Lower leg skin (tissue), 4 donors: ENCODE measurements at regions not wholly inside any gene's neighbourhood (a gene's known extent, or its start where the extent isn't known, plus 50 kb on each side); places are given as distances from the start of the nearest gene placed in this dataset.

Source experiments
- DNase-seq, 2 donors: peaks; one replicate each; pipeline ENCODE4 v3.0.0-alpha.2; 2019; ENCODE audit warnings: low spot score in 2 of 2
- H3K4me3 ChIP-seq: fragments of 200-600 bp; sonication (generic); 2 replicates; pipeline ENCODE4 v1.5.1; 2017; ENCODE audit warnings: mild to moderate bottlenecking, low read depth; ENCODE audit not compliant: poor library complexity, severe bottlenecking
- POLR2A ChIP-seq, 2 donors: fragments of 450-650 bp; IDR thresholded peaks; one replicate each; pipeline ENCODE4 v1.6.1; 2016 to 2017; ENCODE audit warnings: antibody characterized with exemption in 2 of 2, mild to moderate bottlenecking in 1 of 2, moderate library complexity in 1 of 2
- WGBS, 2 donors: methylation state at CpG; one replicate each; pipeline ENCODE4 v1.1.5; 2018; 5-methylcytosine and 5-hydroxymethylcytosine counted together
- intact Hi-C: fragments of 100-400 bp; cut with DNase I; formaldehyde crosslinking; loops from one replicate; pipeline ENCODE4 v1.15.0; 2023; ENCODE audit warnings: low total_unique reads
- TF ChIP-seq, protein P1 (sequence below), 3 donors: fragments of 450-650 bp; IDR thresholded peaks; one replicate each; pipeline ENCODE4 v1.5.1; 2016; ENCODE audit warnings: antibody characterized with exemption in 3 of 3, mild to moderate bottlenecking in 3 of 3, moderate library complexity in 2 of 3

DNA sequence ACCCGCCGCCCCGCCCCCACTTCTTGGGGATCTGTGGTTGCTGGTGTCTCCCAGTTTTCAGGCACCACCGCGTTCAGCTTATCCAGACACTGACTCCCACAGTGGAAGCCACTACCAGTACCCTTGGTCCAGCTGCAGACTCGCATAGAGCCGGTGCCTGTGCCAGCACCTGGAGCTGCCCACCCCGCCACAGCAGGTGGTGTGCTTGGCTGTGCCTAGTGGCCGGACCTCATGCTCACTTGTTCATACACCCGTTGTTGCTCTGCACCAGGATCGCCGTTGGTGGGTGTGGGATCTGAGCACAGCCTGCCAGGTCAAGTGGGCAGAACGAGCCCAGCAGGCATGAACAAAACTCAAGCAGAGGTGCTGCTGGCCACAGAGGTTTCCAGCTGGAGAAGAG, 673.2 kb downstream of the RERGL start:
- WGBS, 2 donors = 93 to 94% methylated on average over 13 of the region's 13 CpGs
- TF ChIP-seq POLR2A (IDR thresholded peaks at IDR 0.05) = no peak
- TF ChIP-seq, protein P1, sequence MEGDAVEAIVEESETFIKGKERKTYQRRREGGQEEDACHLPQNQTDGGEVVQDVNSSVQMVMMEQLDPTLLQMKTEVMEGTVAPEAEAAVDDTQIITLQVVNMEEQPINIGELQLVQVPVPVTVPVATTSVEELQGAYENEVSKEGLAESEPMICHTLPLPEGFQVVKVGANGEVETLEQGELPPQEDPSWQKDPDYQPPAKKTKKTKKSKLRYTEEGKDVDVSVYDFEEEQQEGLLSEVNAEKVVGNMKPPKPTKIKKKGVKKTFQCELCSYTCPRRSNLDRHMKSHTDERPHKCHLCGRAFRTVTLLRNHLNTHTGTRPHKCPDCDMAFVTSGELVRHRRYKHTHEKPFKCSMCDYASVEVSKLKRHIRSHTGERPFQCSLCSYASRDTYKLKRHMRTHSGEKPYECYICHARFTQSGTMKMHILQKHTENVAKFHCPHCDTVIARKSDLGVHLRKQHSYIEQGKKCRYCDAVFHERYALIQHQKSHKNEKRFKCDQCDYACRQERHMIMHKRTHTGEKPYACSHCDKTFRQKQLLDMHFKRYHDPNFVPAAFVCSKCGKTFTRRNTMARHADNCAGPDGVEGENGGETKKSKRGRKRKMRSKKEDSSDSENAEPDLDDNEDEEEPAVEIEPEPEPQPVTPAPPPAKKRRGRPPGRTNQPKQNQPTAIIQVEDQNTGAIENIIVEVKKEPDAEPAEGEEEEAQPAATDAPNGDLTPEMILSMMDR (IDR thresholded peaks at IDR 0.05) = no peak
- no peak overlapping the region for H3K4me3 ChIP-seq
- no peak for DNase-seq
- intact Hi-C loops = no loop called here

DNA sequence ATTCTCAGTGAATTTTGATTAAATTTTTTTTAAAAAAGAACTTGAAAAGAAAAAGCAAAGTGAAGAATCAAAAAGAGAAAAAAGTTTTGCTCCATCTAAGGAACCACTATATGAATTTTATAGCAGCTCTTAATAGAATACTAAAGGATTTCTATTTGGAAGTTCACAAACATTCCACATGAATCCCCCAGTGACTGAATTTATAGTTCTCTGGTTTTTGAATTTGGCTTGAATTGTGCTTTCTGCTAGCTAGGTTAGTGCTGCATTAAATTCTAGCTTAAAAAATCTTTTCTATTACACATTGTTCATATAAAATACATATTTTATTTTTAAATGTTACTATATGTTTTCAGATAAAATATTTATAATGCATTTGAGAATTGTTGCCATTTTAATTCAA, 675.4 kb downstream of the RERGL start:
- intact Hi-C loops = no loop called here
- DNase-seq = no peak
- H3K4me3 ChIP-seq = no peak overlapping the region
- TF ChIP-seq POLR2A (IDR thresholded peaks at IDR 0.05) = no peak
- TF ChIP-seq, protein P1 (IDR thresholded peaks at IDR 0.05) = no peak

DNA sequence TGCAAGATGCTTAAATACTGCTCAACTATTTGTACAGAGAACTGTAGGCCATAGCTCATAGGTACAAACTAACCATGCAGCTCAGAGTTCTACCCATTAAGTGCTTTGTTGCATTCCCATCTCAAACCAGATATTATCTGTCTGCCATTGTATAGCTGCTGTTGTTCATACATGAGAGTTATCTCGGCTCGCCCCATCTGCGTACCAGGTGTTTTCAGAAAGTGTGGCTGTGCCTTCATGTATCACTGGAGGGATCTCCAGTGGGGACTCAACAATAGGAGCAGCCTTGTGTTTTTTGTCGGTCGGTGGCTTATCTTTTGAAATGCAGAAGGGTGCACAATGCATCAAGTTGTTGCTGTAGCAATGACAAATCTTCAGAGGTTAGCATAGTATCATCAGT, 678.3 kb downstream of the RERGL start:
- TF ChIP-seq, protein P1 (IDR thresholded peaks at IDR 0.05) = no peak
- TF ChIP-seq POLR2A (IDR thresholded peaks at IDR 0.05) = no peak
- intact Hi-C loops = no loop called here
- DNase-seq = no peak
- H3K4me3 ChIP-seq = no peak overlapping the region
- WGBS, 2 donors = 81 to 84% methylated on average over 5 of the region's 5 CpGs

DNA sequence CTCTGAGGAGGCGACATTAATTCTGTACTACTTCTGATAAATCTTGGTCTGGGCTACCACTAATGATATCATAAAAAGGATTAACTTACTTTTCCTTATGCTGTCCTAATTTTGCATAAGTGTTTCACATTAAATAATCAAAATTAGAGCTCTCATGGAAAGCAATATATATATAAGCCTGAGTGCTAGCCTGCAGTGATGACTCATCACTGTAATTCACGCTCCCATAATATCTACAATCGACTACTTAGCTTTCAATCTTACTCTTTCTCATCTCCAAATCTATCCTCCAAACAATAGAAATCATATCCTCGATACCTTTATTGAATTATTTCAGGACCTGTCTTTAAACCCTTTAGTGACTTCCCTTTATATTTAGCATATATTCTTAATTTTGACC, 701.3 kb downstream of the RERGL start:
- no peak for TF ChIP-seq POLR2A (IDR thresholded peaks at IDR 0.05)
- TF ChIP-seq, protein P1 (IDR thresholded peaks at IDR 0.05) = no peak
- intact Hi-C loops = no loop called here
- 83 to 86% methylated on average over 4 of the region's 4 CpGs for WGBS, 2 donors
- H3K4me3 ChIP-seq = no peak overlapping the region
- no peak for DNase-seq

DNA sequence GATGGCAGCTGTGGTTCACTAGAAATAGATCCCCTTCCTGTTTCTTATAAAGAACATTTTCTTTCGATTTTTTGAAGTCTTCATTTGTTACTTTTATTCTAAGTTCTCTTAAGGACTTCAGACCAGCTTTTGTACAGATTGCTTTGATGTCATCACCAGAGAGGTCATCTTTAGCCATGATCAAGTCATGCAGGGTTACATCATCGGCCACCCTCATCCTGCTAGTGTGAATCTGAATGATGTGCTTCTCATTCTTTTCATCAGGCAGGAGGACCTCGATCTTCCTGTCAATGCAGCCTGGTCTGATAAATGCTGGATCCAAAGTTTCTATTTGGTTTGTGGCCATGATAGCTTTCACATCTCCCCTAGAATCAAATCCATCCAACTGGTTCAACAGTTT, 706.7 kb downstream of the RERGL start:
- intact Hi-C loops = no loop called here
- DNase-seq = no peak
- TF ChIP-seq POLR2A (IDR thresholded peaks at IDR 0.05) = no peak
- TF ChIP-seq, protein P1 (IDR thresholded peaks at IDR 0.05) = no peak
- H3K4me3 ChIP-seq = no peak overlapping the region
- 74 to 78% methylated on average over 3 of the region's 3 CpGs for WGBS, 2 donors

DNA sequence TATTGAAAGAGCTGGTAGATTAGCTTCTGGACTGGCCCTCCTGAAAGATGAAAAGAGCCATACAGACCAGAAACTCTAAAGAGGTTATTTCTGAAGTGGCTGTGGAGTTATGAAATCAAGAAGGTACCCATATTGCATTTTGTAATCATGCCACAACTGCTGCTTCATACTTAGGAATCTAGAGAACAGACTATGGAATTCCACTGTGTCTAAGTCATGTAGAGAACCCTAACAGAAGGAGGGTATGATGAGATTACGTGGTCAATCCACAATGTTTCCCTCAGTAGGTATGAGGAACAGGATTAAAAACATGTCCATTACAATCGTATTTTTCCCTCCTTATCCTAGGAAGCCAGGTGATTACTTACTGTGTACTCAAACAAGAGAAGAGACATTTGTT, 708.8 kb downstream of the RERGL start:
- intact Hi-C loops = no loop called here
- no peak overlapping the region for H3K4me3 ChIP-seq
- DNase-seq = no peak
- 64 to 87% methylated on average over 2 of the region's 2 CpGs for WGBS, 2 donors
- TF ChIP-seq, protein P1 (IDR thresholded peaks at IDR 0.05) = no peak
- TF ChIP-seq POLR2A (IDR thresholded peaks at IDR 0.05) = no peak
